BLaER1 treated with 17β-estradiol and CSF1 and Interleukin-3, amounts not matched to agents 10 nM and 100 nM (cell line): ENCODE measurements at regions not wholly inside any gene's neighbourhood (a gene's known extent, or its start where the extent isn't known, plus 50 kb on each side); places are given as distances from the start of the nearest gene placed in this dataset.

Experiments
- H3K27ac ChIP-seq, 11 experiments: shearing (Covaris generic); formaldehyde crosslinking; 2 replicates each; pipeline ENCODE4 v1.8.1; 2022
- H3K27me3 ChIP-seq, 11 experiments: shearing (Covaris generic); formaldehyde crosslinking; 2 replicates each; pipeline ENCODE4 v1.8.1; 2022
- H3K36me3 ChIP-seq, 11 experiments: shearing (Covaris generic); formaldehyde crosslinking; 2 replicates each; pipeline ENCODE4 v1.8.1; 2022
- H3K4me1 ChIP-seq, 10 experiments: shearing (Covaris generic); formaldehyde crosslinking; 2 replicates each; pipeline ENCODE4 v1.8.1; 2022
- H3K4me2 ChIP-seq, 11 experiments: shearing (Covaris generic); formaldehyde crosslinking; 2 replicates each; pipeline ENCODE4 v1.8.1; 2022
- H3K4me3 ChIP-seq, 10 experiments: shearing (Covaris generic); formaldehyde crosslinking; 2 replicates each; pipeline ENCODE4 v1.8.1; 2022
- H3K9ac ChIP-seq, 11 experiments: shearing (Covaris generic); formaldehyde crosslinking; 2 replicates each; pipeline ENCODE4 v1.8.1; 2022
- H3K9me3 ChIP-seq, 11 experiments: shearing (Covaris generic); formaldehyde crosslinking; replicated peaks in 1 of 11; 2 replicates each; pipeline ENCODE4 v1.8.1; 2022
- H4K20me1 ChIP-seq, 11 experiments: shearing (Covaris generic); formaldehyde crosslinking; 2 replicates each; pipeline ENCODE4 v1.8.1; 2022
- Cebpa-rat ChIP-seq, 11 experiments: shearing (Covaris generic); IDR thresholded peaks; 2 replicates each; pipeline ENCODE4 v1.8.1; 2022

DNA sequence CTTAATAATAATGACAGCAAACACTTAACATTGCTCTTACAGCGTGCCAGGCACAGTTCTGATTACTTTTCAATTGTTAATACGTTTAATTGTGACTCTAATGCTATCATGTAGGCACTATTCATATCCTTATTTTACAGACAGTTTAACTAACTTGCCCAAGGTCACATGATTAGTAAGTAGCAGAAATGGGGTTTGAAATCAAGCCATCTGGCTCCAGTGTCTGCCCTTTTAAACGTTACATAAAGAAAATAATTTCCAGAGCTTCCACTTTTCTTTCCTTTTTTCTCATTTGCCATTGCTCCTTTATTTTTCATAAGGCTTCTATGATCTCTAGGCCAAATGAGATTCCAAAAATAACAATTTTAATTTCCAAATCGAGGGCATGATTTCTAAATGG is 50.6 kb upstream of the IKZF2 start:
- Histone ChIP-seq H3K27me3 (no peaks in the 10 kb centered on the region), H3K4me1 (no peaks in the 10 kb centered on the region; a peak in 1 of 20 replicates), H3K36me3 (no peaks in the 10 kb centered on the region), H3K4me2 (no peak overlapping the region), H3K4me3 (no peak overlapping the region), H3K9ac (no peak overlapping the region), H3K9me3 (peaks cover 10 to 30% (median 19%) of the 10 kb centered on the region in 11 experiments; a peak in 17 of 22 replicates), H3K27ac (no peak overlapping the region), H4K20me1 (no peaks in the 10 kb centered on the region)
- no peak for TF ChIP-seq Cebpa-rat (IDR thresholded peaks at IDR 0.05)

DNA sequence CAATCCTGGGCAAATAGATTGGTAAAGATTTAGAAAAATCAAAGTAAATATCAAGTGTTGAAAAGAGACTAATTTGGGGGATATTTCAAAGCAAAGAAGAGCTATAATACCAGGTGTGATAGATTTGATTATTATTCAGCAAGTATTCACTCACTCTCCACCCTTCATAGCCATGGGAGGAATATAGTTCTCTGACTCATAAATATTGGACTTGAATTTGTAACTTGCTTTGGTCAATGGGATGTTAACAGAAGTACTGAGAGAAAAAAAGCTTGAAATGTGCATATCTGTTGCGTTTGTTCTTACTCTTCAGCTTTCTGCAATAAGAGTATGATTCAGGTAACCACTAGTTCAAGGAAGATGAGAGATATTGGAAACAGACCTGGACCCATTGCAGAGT is 54.5 kb upstream of the IKZF2 start:
- Histone ChIP-seq H3K4me1 (no peaks in the 10 kb centered on the region; a peak in 1 of 20 replicates), H3K4me3 (no peak overlapping the region), H3K9ac (no peak overlapping the region), H3K36me3 (no peaks in the 10 kb centered on the region), H3K27me3 (no peaks in the 10 kb centered on the region), H3K27ac (no peak overlapping the region), H4K20me1 (no peaks in the 10 kb centered on the region), H3K9me3 (peaks cover 0 to 6% (median 1%) of the 10 kb centered on the region in 11 experiments; a peak in 11 of 22 replicates), H3K4me2 (no peak overlapping the region)
- no peak for TF ChIP-seq Cebpa-rat (IDR thresholded peaks at IDR 0.05)

DNA sequence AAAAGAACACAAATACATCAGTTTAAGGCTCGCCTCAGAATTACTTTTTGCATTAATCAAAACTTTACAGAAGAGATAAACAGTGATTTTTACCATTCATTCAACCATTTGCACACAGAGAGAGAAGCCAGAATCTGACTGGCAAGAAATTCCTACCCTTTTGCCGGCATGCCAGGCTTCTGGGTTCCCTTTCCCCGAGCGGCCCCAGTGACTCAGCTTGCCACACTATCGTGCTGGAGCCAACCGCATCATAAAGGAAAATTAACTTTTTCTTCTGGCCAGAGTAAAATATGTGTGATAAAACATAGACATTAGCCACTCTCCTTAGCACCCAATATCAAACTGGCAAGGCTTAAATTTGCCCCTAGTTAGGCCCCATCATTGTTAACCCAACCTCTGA is 61.8 kb upstream of the IKZF2 start:
- Histone ChIP-seq H3K27ac (no peak overlapping the region), H3K27me3 (no peaks in the 10 kb centered on the region), H3K4me3 (no peak overlapping the region), H3K36me3 (no peaks in the 10 kb centered on the region), H3K9ac (no peak overlapping the region), H3K4me2 (no peak overlapping the region), H3K9me3 (peaks cover 0 to 21% (median 7%) of the 10 kb centered on the region in 11 experiments; a peak in 8 of 22 replicates), H4K20me1 (no peaks in the 10 kb centered on the region), H3K4me1 (no peaks in the 10 kb centered on the region)
- no peak for TF ChIP-seq Cebpa-rat (IDR thresholded peaks at IDR 0.05)

DNA sequence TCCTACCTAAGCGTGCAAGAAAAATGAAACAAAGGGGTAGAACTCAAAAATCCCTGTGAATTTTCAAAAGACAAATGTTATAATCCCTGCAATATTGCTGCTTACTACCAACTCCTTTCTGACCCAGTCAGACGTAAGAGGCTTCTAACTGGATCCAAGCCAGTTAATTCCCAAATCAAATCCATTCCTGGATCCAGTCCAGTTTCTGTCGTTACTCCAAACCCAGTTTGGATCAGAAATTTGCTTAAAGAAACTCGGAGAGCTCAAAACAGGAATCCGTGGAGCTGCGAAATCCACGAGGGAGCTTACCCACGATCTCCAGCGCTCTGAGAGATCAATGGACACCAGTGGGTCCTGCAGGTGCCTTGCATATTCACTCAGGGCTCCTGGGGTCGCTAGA is 62.8 kb upstream of the IKZF2 start:
- Histone ChIP-seq H3K27me3 (no peaks in the 10 kb centered on the region), H3K27ac (no peak overlapping the region), H4K20me1 (no peaks in the 10 kb centered on the region), H3K4me3 (no peak overlapping the region), H3K4me2 (no peak overlapping the region), H3K36me3 (no peaks in the 10 kb centered on the region), H3K9me3 (peaks cover 0 to 21% (median 7%) of the 10 kb centered on the region in 11 experiments; a peak in 8 of 22 replicates), H3K9ac (no peak overlapping the region), H3K4me1 (no peaks in the 10 kb centered on the region)
- TF ChIP-seq Cebpa-rat (IDR thresholded peaks at IDR 0.05) = no peak

DNA sequence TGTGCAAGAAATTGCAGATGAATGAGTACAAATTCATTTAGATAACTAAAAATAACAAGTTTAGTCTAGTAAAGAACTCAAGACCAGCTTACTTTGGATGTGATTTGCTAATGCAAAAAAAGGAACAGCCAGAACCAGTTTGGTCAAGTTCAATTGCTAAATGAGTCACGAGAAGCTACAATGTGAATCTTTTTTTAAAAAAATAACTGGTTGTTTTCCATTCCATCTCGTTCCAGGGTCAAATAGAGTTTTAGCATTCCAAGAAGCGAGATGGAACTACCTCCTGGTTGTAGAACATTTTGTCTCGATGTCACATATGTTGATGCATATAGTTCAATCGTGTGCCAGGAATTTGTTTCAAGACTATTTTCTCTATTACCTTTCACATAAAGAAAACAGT is 65.0 kb upstream of the IKZF2 start:
- H3K9ac ChIP-seq = no peak overlapping the region
- no peak overlapping the region for H3K4me2 ChIP-seq
- H3K27ac ChIP-seq = no peak overlapping the region
- no peak overlapping the region for H3K4me3 ChIP-seq
- H4K20me1 ChIP-seq = no peaks in the 10 kb centered on the region
- no peaks in the 10 kb centered on the region for H3K4me1 ChIP-seq
- no peaks in the 10 kb centered on the region for H3K27me3 ChIP-seq
- TF ChIP-seq Cebpa-rat (IDR thresholded peaks at IDR 0.05) = no peak
- peaks cover 0 to 20% (median 5%) of the 10 kb centered on the region in 11 experiments; a peak in 8 of 22 replicates for H3K9me3 ChIP-seq
- no peaks in the 10 kb centered on the region for H3K36me3 ChIP-seq

DNA sequence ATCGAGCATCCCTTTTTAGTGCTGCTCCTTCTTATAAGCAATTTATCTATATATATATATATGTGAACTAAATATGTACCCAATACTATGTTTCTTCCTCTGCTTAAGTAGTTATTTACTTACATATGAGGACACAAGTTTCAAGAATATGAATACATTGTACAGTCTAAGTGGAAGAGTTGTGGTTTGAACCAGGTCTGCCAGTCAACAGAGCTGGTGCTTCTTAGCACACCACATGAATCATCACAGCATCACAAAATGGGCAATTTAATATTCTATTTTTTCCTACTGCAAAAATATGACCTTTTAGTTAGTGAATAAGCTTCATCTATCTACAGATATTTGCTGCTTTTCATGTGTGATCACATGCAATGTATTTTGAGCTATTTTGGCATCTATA is 64.4 kb upstream of the SPAG16 start:
- Histone ChIP-seq H3K36me3 (no peaks in the 10 kb centered on the region), H3K27me3 (no peaks in the 10 kb centered on the region), H3K4me3 (no peak overlapping the region), H4K20me1 (no peaks in the 10 kb centered on the region), H3K4me1 (no peaks in the 10 kb centered on the region), H3K27ac (no peak overlapping the region), H3K9me3 (no peaks in the 10 kb centered on the region), H3K4me2 (no peak overlapping the region), H3K9ac (no peak overlapping the region)
- TF ChIP-seq Cebpa-rat (IDR thresholded peaks at IDR 0.05) = no peak

DNA sequence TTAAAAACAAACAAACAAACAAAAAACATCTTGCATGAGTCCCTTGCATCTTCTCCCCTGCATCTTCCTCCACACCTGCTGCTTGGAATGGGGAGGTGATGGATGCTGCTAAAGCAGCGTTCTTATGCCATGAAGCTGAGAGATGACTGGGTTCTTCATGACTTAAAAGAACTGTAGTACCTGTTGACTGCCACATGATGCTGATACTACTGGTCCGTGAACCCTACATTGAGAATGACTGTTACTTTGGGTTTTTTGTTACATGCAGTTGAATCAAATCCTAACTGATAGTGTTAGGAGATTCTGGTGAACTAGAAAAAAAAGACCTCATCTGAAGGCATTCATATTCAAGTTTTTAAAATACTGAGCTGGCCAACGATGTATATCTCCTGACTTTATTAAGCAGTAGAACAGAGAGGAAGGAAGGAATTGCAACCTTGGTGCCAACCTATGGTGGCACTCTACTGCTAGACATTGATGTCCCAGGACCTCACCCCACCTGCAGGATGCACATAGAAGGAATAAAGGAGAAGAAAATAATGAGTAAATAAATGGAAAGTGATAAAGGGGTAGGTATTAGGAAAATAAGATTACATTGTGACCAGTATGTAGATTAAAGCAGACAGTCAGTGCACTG is 63.2 kb upstream of the SPAG16 start:
- Histone ChIP-seq H3K4me1 (peaks cover 0 to 6% (median 4%) of the 10 kb centered on the region in 10 experiments; a peak in 11 of 20 replicates), H3K36me3 (no peaks in the 10 kb centered on the region), H3K9me3 (no peaks in the 10 kb centered on the region), H3K27me3 (no peaks in the 10 kb centered on the region), H3K27ac (no peak overlapping the region), H3K9ac (no peak overlapping the region), H4K20me1 (no peaks in the 10 kb centered on the region), H3K4me3 (no peak overlapping the region), H3K4me2 (no peak overlapping the region)
- no peak for TF ChIP-seq Cebpa-rat (IDR thresholded peaks at IDR 0.05)

DNA sequence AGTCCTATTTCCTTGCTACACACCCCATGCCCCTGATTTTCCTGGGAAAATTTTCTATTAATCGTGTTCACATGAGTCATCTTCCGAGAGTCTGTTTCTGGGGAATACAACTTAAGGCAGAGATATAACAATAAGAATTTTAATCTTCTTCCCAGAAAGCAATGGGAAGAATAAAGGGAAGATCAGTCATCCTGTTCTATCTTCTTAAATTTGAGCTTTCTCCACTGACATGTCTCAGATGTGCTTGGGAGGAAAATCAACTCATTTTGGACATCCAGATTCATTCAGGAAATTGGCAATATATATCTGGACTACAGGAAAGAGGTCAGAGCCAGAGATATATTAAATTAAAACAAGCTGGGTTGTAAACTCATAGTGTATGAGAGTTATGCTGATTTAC is 62.3 kb upstream of the SPAG16 start:
- Histone ChIP-seq H3K4me1 (peaks cover 0 to 15% (median 12%) of the 10 kb centered on the region in 10 experiments; a peak in 16 of 20 replicates), H3K36me3 (no peaks in the 10 kb centered on the region)

DNA sequence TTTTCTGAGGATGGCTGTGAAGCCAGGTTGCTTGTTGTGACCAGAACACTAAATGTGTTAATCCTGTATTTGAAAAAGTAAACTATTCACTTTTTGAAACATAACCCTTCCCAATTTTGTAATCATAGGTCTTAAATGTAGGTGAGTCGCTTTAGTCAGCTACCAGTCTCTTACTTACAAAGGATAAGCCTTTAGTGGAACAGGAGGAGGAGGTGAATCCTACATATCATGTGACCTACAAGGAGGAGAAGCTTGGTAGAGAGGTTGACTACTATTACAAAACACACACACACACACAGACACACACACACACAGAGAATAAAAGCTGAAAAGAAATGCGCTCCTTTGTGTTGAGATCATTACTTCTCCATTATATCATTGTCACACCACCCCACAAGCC is 59.9 kb upstream of the SPAG16 start:
- H4K20me1 ChIP-seq = no peaks in the 10 kb centered on the region
- no peak for TF ChIP-seq Cebpa-rat (IDR thresholded peaks at IDR 0.05)
- H3K4me1 ChIP-seq = peaks cover 0 to 39% (median 36%) of the 10 kb centered on the region in 10 experiments; a peak in 16 of 20 replicates
- no peak overlapping the region for H3K4me2 ChIP-seq
- H3K4me3 ChIP-seq = no peak overlapping the region
- H3K9ac ChIP-seq = no peak overlapping the region
- H3K27me3 ChIP-seq = no peaks in the 10 kb centered on the region
- no peaks in the 10 kb centered on the region for H3K9me3 ChIP-seq
- H3K36me3 ChIP-seq = no peaks in the 10 kb centered on the region
- H3K27ac ChIP-seq = no peak overlapping the region

More for the DNA sequence above, 62.3 kb upstream of the SPAG16 start:
- Histone ChIP-seq H4K20me1 (no peaks in the 10 kb centered on the region), H3K9me3 (no peaks in the 10 kb centered on the region), H3K27ac (no peak overlapping the region), H3K9ac (no peak overlapping the region), H3K27me3 (no peaks in the 10 kb centered on the region), H3K4me2 (no peak overlapping the region), H3K4me3 (no peak overlapping the region)
- no peak for TF ChIP-seq Cebpa-rat (IDR thresholded peaks at IDR 0.05)

DNA sequence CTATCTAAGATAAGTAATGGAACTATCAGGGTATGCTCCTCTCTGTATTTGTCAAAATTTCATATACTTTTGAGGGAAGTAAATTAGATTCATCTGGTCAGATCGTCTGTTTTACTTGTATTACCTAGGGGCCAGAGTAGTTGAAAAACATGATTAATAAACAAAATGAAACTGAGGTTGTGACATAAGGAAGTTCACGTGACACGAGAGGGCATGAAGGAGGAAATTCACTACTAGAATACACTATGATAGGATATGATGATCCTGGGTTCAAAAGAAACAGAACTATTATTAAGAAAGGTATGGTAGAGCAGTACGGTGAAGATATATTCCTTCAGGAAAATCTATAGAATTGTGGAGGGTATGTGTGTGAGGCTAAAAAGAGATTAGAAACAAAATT is 58.4 kb upstream of the SPAG16 start:
- H3K9me3 ChIP-seq = no peaks in the 10 kb centered on the region
- no peaks in the 10 kb centered on the region for H4K20me1 ChIP-seq
- TF ChIP-seq Cebpa-rat (IDR thresholded peaks at IDR 0.05) = no peak
- H3K9ac ChIP-seq = no peak overlapping the region
- peak overlapping the region in 4 of 11 experiments; percentile 19 to 70 (median 54); a peak in 4 of 22 replicates for H3K27ac ChIP-seq
- peak overlapping the region in 6 of 11 experiments; percentile 45 to 70 (median 60); a peak in 10 of 22 replicates for H3K4me2 ChIP-seq
- peaks cover 6 to 54% (median 51%) of the 10 kb centered on the region in 10 experiments for H3K4me1 ChIP-seq
- H3K27me3 ChIP-seq = no peaks in the 10 kb centered on the region
- no peak overlapping the region for H3K4me3 ChIP-seq
- no peaks in the 10 kb centered on the region for H3K36me3 ChIP-seq
